ENCODE measurements at regions not wholly inside any gene's neighbourhood (a gene's known extent, or its start where the extent isn't known, plus 50 kb on each side); places are given as distances from the start of the nearest gene placed in this dataset.

DNA sequence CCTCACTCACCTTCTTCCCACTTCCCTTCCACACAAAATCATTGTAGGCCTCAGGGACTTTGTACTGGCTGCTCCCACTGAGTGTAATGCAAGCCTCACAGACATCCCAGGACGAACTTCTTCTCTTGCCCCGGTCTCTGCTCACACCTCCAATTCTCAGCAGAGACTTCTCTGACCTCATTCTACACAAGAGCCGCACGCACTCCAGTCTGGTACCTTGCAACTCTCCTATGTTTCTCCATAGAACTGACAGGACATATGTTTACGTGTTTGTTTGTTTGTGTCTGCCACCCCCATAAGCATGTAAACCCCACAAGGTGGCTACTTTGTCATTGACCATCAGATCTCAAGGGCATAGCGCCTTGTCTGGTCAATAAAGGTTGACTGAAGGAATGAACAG lies 350.8 kb downstream of the AJAP1 start:
- H3K27me3 Mint-ChIP-seq = peaks cover 0 to 13% (median 9%) of the 10 kb centered on the region in 5 donors
- POLR2A ChIA-PET = no interaction called here
- H3K27ac Mint-ChIP-seq = no peak overlapping the region
- H3K36me3 Mint-ChIP-seq = peaks cover 0 to 3% (median 0%) of the 10 kb centered on the region in 3 donors
- H3K4me1 Mint-ChIP-seq = no peaks in the 10 kb centered on the region
- no peak for ATAC-seq
- no peak for DNase-seq
- H3K9me3 Mint-ChIP-seq = peaks cover 0 to 19% (median 11%) of the 10 kb centered on the region in 9 donors
- no peak overlapping the region for H3K4me3 Mint-ChIP-seq

DNA sequence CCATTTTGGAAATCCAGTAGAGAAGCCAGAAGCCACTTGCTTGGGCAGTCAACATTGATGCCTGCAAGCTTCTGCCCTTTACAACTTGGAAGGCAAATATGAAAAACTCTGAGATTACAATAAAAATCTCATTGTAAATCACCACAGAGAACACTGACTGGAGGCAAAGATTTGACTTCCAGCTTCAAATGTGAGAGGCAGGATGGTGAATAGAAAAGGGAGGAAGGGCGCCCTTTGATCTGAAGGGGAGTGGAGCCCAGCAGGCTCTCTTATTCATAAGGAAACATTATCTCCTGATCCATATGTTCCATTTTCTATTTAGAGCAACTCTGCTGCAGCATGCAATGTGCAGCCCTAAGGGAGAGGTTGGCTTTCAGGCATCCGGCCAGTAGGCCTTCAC lies 348.3 kb downstream of the AJAP1 start:
- Mint-ChIP-seq H3K4me1 (peaks cover 0 to 2% (median 0%) of the 10 kb centered on the region in 4 donors), H3K36me3 (peaks cover 0 to 3% (median 0%) of the 10 kb centered on the region in 3 donors), H3K27ac (no peak overlapping the region), H3K27me3 (peaks cover 0 to 14% (median 11%) of the 10 kb centered on the region in 5 donors), H3K4me3 (no peak overlapping the region), H3K9me3 (peaks cover 0 to 19% (median 11%) of the 10 kb centered on the region in 9 donors)
- no peak for ATAC-seq
- no peak for DNase-seq
- POLR2A ChIA-PET = no interaction called here

DNA sequence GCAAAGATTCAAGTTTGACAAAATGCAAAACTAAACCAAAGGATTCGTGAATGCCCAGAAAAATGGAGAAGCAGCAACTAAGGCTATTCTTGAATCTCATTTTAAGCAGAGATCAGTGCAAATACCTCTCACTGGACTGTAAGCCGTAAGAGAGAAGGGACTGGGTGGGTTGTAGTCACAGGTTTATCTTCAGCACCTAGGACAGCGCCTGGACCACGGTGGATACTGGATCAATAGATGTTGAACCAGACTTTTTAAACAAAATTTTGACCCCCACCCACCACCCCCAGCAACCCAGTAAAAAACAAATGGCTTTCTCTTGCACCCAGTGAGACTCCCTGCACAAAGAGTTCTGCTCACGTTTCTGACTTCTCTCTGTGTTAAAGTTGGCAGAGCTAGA lies 347.1 kb downstream of the AJAP1 start:
- POLR2A ChIA-PET = no interaction called here
- Mint-ChIP-seq H3K4me3 (no peak overlapping the region), H3K27me3 (peaks cover 0 to 18% (median 14%) of the 10 kb centered on the region in 5 donors), H3K9me3 (peaks cover 0 to 19% (median 11%) of the 10 kb centered on the region in 9 donors), H3K4me1 (peaks cover 0 to 2% (median 0%) of the 10 kb centered on the region in 4 donors), H3K36me3 (peaks cover 0 to 3% (median 0%) of the 10 kb centered on the region in 3 donors), H3K27ac (no peak overlapping the region)
- no peak for ATAC-seq
- DNase-seq = no peak

DNA sequence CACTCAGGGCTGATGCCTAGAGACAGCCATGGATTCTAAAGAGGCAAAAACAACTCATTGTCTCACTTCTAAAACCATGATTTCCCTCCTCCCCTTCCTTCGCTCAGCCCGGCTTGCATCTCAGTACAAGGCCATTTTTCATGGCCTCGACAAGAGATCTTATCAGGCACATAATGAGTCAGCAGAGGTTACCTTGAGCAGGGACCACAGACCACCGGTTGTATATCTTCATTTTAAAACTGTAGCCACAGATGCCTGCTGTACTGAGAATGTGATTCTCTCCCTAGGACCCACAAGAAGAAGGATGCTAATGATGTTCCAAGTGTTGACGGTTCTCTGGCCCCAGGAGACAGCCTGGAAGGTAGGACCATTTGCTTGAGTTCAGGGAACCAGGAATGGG lies 331.9 kb downstream of the AJAP1 start:
- Mint-ChIP-seq H3K9me3 (peaks cover 0 to 15% (median 6%) of the 10 kb centered on the region in 9 donors), H3K27ac (peak overlapping the region in 1 of 10 donors; percentile 39), H3K4me3 (no peak overlapping the region), H3K4me1 (no peaks in the 10 kb centered on the region), H3K36me3 (peaks cover 0 to 3% (median 0%) of the 10 kb centered on the region in 3 donors), H3K27me3 (peaks cover 0 to 8% (median 2%) of the 10 kb centered on the region in 5 donors)
- DNase-seq = no peak
- POLR2A ChIA-PET = interaction anchor here (0.7 kb wide), 1 partner anchor 1952 kb away, joined by 4 read pairs; no protein-coding TSS in a partner anchor
- ATAC-seq = no peak

DNA sequence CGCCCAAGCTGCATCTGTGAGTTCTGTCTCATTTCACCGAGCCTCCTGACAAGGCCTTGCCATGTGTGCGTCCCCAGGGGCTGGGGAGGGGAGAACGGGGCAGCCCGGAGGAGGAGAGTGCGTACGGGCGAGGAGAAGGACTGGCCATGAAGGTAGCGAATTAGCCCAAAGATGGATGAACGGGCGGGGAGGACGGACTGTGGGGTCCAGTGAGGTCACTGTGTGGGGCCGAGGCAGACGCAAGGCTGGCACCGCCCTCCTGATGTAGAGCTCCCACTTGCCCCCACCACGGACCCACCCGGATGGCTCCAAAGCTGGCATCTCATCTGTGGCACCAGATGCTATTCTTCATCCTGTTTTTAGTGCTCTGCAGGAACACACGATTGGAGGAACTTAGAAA lies 330.4 kb downstream of the AJAP1 start:
- peaks cover 0 to 6% (median 0%) of the 10 kb centered on the region in 4 donors for H3K4me1 Mint-ChIP-seq
- peaks cover 2 to 9% (median 5%) of the 10 kb centered on the region in 5 donors for H3K27me3 Mint-ChIP-seq
- POLR2A ChIA-PET = no interaction called here
- H3K36me3 Mint-ChIP-seq = peaks cover 0 to 3% (median 0%) of the 10 kb centered on the region in 3 donors
- no peak for ATAC-seq
- DNase-seq = no peak
- no peak overlapping the region for H3K27ac Mint-ChIP-seq
- H3K9me3 Mint-ChIP-seq = peaks cover 0 to 15% (median 6%) of the 10 kb centered on the region in 9 donors
- H3K4me3 Mint-ChIP-seq = no peak overlapping the region

DNA sequence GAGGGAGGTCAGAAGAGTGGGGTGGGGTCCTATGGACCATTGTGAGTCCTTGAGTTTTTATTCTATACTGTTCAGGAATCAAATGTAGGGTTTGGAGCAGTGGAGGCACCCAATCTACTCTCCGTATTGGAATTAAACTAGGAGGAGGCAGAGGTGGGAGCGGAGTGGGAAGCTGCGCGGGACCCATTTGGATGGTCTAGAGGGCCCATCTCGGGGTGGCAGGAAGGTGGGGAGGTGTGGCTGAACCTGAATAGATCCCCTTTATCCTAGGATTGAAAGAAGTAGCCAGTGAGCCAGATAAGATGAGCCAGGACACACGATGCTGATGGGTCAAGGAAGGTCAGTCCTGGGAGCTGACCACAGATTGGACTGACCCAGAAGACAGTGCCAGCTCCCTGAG lies 325.8 kb downstream of the AJAP1 start:
- Mint-ChIP-seq H3K36me3 (peaks cover 0 to 3% (median 0%) of the 10 kb centered on the region in 3 donors), H3K27ac (no peak overlapping the region), H3K9me3 (peaks cover 0 to 15% (median 6%) of the 10 kb centered on the region in 9 donors), H3K4me3 (no peak overlapping the region), H3K27me3 (peaks cover 2 to 30% (median 16%) of the 10 kb centered on the region in 5 donors), H3K4me1 (peaks cover 0 to 7% (median 0%) of the 10 kb centered on the region in 4 donors)
- ATAC-seq (no peak), DNase-seq (no peak)
- POLR2A ChIA-PET = no interaction called here

DNA sequence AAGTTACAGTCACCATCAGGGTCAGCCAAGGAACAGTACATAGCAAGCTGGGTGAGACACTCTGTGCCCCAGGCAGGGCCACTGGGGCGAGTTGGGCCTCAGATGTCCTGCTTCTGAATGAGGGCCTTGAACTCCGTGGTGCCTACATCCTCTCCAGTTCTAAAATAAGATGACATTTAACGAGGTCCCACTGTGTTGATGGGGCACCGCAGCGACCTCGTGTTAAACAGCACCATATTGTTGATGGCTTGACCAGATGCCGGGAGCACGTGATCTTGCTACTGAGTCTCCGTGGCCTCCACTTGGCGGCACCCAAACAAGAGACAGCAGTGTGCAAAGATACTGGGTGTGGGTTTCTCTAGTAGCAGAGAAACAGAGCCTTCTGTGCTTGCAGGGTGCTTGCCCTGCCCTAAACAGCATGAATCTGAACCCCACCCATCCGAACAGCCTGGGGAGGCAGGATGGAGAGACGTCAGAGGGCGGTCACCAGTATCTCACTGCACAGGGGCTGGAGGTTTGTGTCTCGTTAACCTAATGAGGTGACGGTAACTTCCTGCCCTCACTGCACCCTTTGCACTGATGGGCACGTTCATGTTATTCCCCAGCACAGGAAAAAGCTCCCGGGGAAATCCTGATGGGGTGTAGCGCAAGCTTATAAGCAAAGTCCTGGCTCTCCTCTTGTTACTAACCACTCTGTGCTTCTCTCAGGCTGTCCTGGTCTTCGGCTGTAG lies 324.4 kb downstream of the AJAP1 start:
- ATAC-seq (no peak), DNase-seq (peak in 1 of 10 donors; percentile 14)
- Mint-ChIP-seq H3K4me1 (peaks cover 0 to 7% (median 0%) of the 10 kb centered on the region in 4 donors), H3K36me3 (no peaks in the 10 kb centered on the region), H3K4me3 (no peak overlapping the region), H3K27me3 (peaks cover 1 to 30% (median 15%) of the 10 kb centered on the region in 5 donors), H3K27ac (no peak overlapping the region), H3K9me3 (peaks cover 0 to 7% (median 3%) of the 10 kb centered on the region in 9 donors)
- POLR2A ChIA-PET = no interaction called here

DNA sequence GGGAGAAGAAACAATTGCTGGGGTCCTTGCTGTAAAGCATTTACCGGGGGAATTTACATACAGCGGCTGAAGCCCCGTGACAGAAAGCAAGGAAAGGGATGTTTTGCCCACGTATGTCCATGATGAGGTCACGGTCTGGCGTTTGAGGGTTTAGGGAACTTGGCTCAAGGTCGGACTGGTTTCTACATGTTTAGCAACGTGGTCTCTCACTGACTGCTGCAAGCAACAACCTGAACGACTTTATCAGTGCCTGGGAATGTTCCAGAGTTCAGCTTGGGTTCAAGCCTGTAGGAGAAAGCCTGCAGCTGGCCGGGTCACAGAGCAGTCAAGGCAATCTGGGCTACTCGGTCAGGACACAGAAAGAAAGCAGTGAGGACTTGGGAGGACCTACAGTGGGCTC lies 323.3 kb downstream of the AJAP1 start:
- no peak overlapping the region for H3K4me3 Mint-ChIP-seq
- POLR2A ChIA-PET = no interaction called here

DNA sequence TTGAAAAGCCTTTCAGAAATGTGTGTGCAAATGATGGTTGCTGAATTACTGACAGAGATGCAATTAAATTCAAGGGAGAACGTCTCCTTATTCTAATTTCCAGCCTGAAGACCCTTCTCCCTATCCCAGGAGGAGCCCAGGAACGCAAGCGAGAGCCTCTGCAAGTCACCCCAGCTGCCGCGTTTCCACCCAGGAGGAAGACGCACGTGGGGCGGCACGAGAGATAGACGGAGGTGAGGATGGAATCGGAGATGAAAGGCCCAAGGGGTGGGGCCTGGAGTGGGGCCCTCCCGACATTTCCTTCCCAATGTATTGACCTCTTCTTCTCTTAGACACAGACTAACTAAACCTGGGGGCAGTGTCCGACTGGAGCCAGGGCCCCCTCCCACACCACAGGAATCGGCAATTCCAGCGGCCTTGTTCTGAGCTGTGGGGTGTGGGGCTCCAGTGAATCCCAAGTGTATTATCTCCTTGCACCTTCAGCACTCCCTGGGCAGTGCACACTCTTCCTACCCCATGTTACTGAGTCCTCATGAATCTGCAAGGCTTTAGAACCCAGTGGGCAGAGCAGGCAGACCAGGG lies 322.5 kb downstream of the AJAP1 start:
- POLR2A ChIA-PET = no interaction called here
- Mint-ChIP-seq H3K4me3 (no peak overlapping the region), H3K9me3 (peaks cover 0 to under 1% (median 0%) of the 10 kb centered on the region in 9 donors), H3K27ac (no peak overlapping the region), H3K36me3 (no peaks in the 10 kb centered on the region), H3K4me1 (peaks cover 0 to 7% (median 0%) of the 10 kb centered on the region in 4 donors), H3K27me3 (peaks cover 0 to 30% (median 13%) of the 10 kb centered on the region in 5 donors)
- DNase-seq (peak in 1 of 10 donors; percentile 10), ATAC-seq (no peak)

More for the DNA sequence above, 323.3 kb downstream of the AJAP1 start:
- no peak for ATAC-seq
- peaks cover 0 to 4% (median 0%) of the 10 kb centered on the region in 9 donors for H3K9me3 Mint-ChIP-seq
- H3K36me3 Mint-ChIP-seq = no peaks in the 10 kb centered on the region
- peaks cover 0 to 30% (median 13%) of the 10 kb centered on the region in 5 donors for H3K27me3 Mint-ChIP-seq
- no peak overlapping the region for H3K27ac Mint-ChIP-seq
- peaks cover 0 to 7% (median 0%) of the 10 kb centered on the region in 4 donors for H3K4me1 Mint-ChIP-seq
- DNase-seq = no peak

DNA sequence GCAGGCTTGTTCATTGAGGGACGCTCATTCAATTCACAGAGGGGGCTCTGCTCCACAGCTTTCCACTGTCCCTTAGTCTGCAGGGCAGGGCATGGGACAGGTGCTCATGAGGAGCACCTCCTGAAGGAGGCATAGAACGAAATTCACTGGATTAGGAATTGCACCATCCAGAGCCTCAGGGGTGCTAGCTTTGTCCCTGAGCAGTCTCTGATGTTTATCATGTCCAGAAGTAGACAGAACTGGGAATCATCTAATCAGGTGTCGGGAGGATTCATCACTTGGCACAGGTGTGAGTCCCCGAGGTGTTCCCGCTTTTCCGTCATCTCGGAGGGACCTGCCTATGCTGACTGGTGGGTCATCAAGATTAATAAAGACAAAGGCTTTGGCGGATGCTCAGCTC lies 321.4 kb downstream of the AJAP1 start:
- Mint-ChIP-seq H3K4me1 (peaks cover 0 to 4% (median 0%) of the 10 kb centered on the region in 4 donors), H3K9me3 (no peaks in the 10 kb centered on the region), H3K27me3 (peaks cover 0 to 30% (median 13%) of the 10 kb centered on the region in 5 donors), H3K27ac (no peak overlapping the region), H3K36me3 (no peaks in the 10 kb centered on the region), H3K4me3 (no peak overlapping the region)
- POLR2A ChIA-PET = no interaction called here
- ATAC-seq (no peak), DNase-seq (no peak)

DNA sequence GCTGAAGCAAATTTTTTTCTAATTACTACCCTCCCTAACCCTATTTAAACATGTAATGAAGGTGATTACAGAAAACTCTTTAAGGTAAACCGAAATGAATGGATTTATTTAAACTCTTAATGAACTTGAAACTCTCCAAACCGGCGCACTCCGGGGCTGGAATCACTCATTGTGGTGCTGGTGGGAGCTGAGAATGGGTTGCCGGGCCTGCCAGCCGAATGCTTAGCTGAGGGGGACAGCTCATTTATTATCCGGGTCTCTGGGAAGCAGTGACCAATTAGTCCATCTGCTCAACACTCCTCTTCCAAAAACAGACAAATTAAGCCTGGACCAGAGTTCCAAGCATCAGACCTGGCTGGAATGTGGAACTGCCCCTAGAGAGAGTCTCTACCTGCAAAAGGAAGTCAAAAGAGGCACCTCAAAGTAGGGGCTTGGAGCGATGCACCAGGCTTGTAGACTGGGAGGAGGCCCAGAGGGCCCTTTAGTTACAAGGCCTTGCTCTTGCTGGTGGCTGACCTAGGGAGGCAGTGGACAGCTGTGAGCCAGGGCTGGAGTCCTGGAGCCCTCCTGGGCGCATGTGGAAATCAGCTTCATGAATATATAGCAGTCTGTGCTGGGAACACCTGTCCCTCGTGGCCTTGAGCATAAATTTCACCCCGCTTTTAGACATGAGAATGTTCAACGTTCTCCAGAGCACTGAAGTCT lies 320.7 kb downstream of the AJAP1 start:
- Mint-ChIP-seq H3K36me3 (no peaks in the 10 kb centered on the region), H3K9me3 (no peaks in the 10 kb centered on the region), H3K27ac (no peak overlapping the region), H3K27me3 (peaks cover 0 to 28% (median 13%) of the 10 kb centered on the region in 5 donors), H3K4me3 (no peak overlapping the region), H3K4me1 (peaks cover 0 to 2% (median 0%) of the 10 kb centered on the region in 4 donors)
- DNase-seq (peak in 1 of 10 donors; percentile 14), ATAC-seq (no peak)
- POLR2A ChIA-PET = no interaction called here

DNA sequence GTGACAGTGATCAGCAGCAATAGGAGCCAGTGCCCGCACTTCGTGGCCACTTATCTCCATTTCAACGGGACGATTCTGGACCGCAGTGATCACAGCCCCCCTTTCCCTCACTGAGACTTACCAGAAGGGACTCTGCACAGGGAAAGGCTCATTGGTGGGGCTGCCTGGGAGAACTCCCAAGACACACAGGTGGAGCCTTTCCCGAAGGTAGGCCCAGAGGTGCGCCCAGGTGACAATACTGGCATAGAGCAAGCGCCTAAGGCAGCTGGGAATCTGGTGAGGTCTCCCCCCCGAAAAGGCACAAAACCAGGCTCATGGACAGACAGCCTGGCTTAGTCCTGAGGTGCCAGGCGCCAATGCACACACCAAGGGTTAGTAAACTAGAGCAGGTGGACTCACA lies 318.9 kb downstream of the AJAP1 start:
- Mint-ChIP-seq H3K27ac (no peak overlapping the region), H3K36me3 (no peaks in the 10 kb centered on the region), H3K4me3 (no peak overlapping the region), H3K27me3 (peaks cover 0 to 14% (median 7%) of the 10 kb centered on the region in 5 donors), H3K4me1 (no peaks in the 10 kb centered on the region), H3K9me3 (peaks cover 0 to 3% (median 0%) of the 10 kb centered on the region in 9 donors)
- POLR2A ChIA-PET = no interaction called here
- DNase-seq (peak in 1 of 10 donors; percentile 13), ATAC-seq (no peak)

All from naive thymus-derived CD8-positive, alpha-beta T cell (primary cell).